ENCODE measurements at regions not wholly inside any gene's neighbourhood (a gene's known extent, or its start where the extent isn't known, plus 50 kb on each side); places are given as distances from the start of the nearest gene placed in this dataset.

GRCh38 chr3:8255725-8256124, 245.9 kb upstream of the LMCD1 start:
- TF ChIP-seq POLR2A (IDR thresholded peaks at IDR 0.05; ENCODE audit: low read depth, low read length) (no peak), POLR2AphosphoS5 (IDR thresholded peaks at IDR 0.05; ENCODE audit: low read depth, low read length) (no peak)
